Colonic mucosa (tissue), 4 donors: ENCODE measurements at regions not wholly inside any gene's neighbourhood (a gene's known extent, or its start where the extent isn't known, plus 50 kb on each side); places are given as distances from the start of the nearest gene placed in this dataset.

Source experiments
- DNase-seq: peaks from one replicate; pipeline ENCODE4 v3.0.0-alpha.2; 2020
- H3K27ac ChIP-seq: fragments of 200-600 bp; one replicate; pipeline ENCODE4 v1.8.0; 2021
- H3K27me3 ChIP-seq: fragments of 200-600 bp; one replicate; pipeline ENCODE4 v1.8.0; 2021
- H3K36me3 ChIP-seq: fragments of 200-600 bp; one replicate; pipeline ENCODE4 v1.8.0; 2021
- H3K4me1 ChIP-seq: fragments of 200-600 bp; one replicate; pipeline ENCODE4 v1.8.0; 2021; ENCODE audit warnings: mild to moderate bottlenecking
- H3K4me3 ChIP-seq: fragments of 200-600 bp; one replicate; pipeline ENCODE4 v1.8.0; 2021
- H3K9ac ChIP-seq, 2 donors: one replicate each; pipeline ENCODE4 v1.7.0; 2013; ENCODE audit warnings: control low read depth in 2 of 2, low read depth in 2 of 2, low read length in 2 of 2
- H3K9me3 ChIP-seq: fragments of 200-600 bp; one replicate; pipeline ENCODE4 v1.8.0; 2021
- CTCF ChIP-seq: fragments of 200-600 bp; IDR thresholded peaks from one replicate; pipeline ENCODE4 v1.8.0; 2022; ENCODE audit warnings: antibody characterized with exemption, mild to moderate bottlenecking
- intact Hi-C: fragments of 100-400 bp; cut with DNase I; formaldehyde crosslinking; loops from one replicate; pipeline ENCODE4 v1.14.1; 2022
- donor health status: healthy.
- donor health status: DM: no; HTN: no; CAD: no.
- donor health status: DM: no; HTN: no; CAD: no.

GRCh38 chr11:115921540-115921939, 417.3 kb upstream of the CADM1 start:
- Histone ChIP-seq H3K27ac (no peak overlapping the region), H3K9ac (no peak overlapping the region), H3K9me3 (no peaks in the 10 kb centered on the region), H3K36me3 (no peaks in the 10 kb centered on the region), H3K27me3 (no peaks in the 10 kb centered on the region), H3K4me1 (no peaks in the 10 kb centered on the region), H3K4me3 (no peak overlapping the region)
- TF ChIP-seq CTCF, result no peak
- DNase-seq, result no peak
- intact Hi-C loops, result no loop called here

GRCh38 chr11:115920841-115921480, 416.7 kb upstream of the CADM1 start:
- DNase-seq, result no peak
- H3K9me3 ChIP-seq, result no peaks in the 10 kb centered on the region
- intact Hi-C loops, result no loop called here
- no peaks in the 10 kb centered on the region for H3K36me3 ChIP-seq
- no peak overlapping the region for H3K9ac ChIP-seq
- TF ChIP-seq CTCF, result no peak
- no peaks in the 10 kb centered on the region for H3K27me3 ChIP-seq
- H3K27ac ChIP-seq, result no peak overlapping the region
- H3K4me3 ChIP-seq, result no peak overlapping the region
- H3K4me1 ChIP-seq, result no peaks in the 10 kb centered on the region

- Histone ChIP-seq H3K9ac (no peak overlapping the region), H3K4me1 (no peaks in the 10 kb centered on the region), H3K4me3 (no peak overlapping the region), H3K36me3 (no peaks in the 10 kb centered on the region), H3K9me3 (no peaks in the 10 kb centered on the region), H3K27me3 (no peaks in the 10 kb centered on the region), H3K27ac (no peak overlapping the region)
- no peak for DNase-seq
- TF ChIP-seq CTCF, result no peak
- intact Hi-C loops, result no loop called here
Measured at GRCh38 chr11:115920092-115920461, 415.9 kb upstream of the CADM1 start.

- no peaks in the 10 kb centered on the region for H3K27me3 ChIP-seq
- no peak overlapping the region for H3K9ac ChIP-seq
- H3K36me3 ChIP-seq, result no peaks in the 10 kb centered on the region
- H3K4me1 ChIP-seq, result no peaks in the 10 kb centered on the region
- no peak for DNase-seq
- no peak overlapping the region for H3K27ac ChIP-seq
- no peak for TF ChIP-seq CTCF
- no peak overlapping the region for H3K4me3 ChIP-seq
- intact Hi-C loops, result no loop called here
- H3K9me3 ChIP-seq, result no peaks in the 10 kb centered on the region
Measured at GRCh38 chr11:115919341-115920091, 415.3 kb upstream of the CADM1 start.

- no peaks in the 10 kb centered on the region for H3K4me1 ChIP-seq
- intact Hi-C loops, result no loop called here
- H3K9me3 ChIP-seq, result no peaks in the 10 kb centered on the region
- H3K36me3 ChIP-seq, result no peaks in the 10 kb centered on the region
- DNase-seq, result no peak
- no peak overlapping the region for H3K27ac ChIP-seq
- no peak for TF ChIP-seq CTCF
- no peaks in the 10 kb centered on the region for H3K27me3 ChIP-seq
- H3K4me3 ChIP-seq, result no peak overlapping the region
- no peak overlapping the region for H3K9ac ChIP-seq
Measured at GRCh38 chr11:115918576-115918975, 414.4 kb upstream of the CADM1 start.
